Endothelial cell (in vitro differentiated cells): ENCODE measurements at regions not wholly inside any gene's neighbourhood (a gene's known extent, or its start where the extent isn't known, plus 50 kb on each side); places are given as distances from the start of the nearest gene placed in this dataset.

Source experiments
- DNase-seq: peaks from one replicate; pipeline ENCODE4 v3.0.0; 2021; ENCODE audit warnings: low spot score
- H3K27ac Mint-ChIP-seq: one replicate; pipeline ENCODE4 v1.8.0; 2021; ENCODE audit warnings: mixed read lengths, inconsistent platforms; ENCODE audit not compliant: unreplicated experiment
- H3K27me3 Mint-ChIP-seq: one replicate; pipeline ENCODE4 v1.8.0; 2021; ENCODE audit warnings: mild to moderate bottlenecking, moderate library complexity, mixed read lengths, inconsistent platforms; ENCODE audit not compliant: unreplicated experiment
- H3K36me3 Mint-ChIP-seq: one replicate; pipeline ENCODE4 v1.8.0; 2021; ENCODE audit warnings: mild to moderate bottlenecking, low read depth, mixed read lengths, inconsistent platforms; ENCODE audit not compliant: unreplicated experiment
- H3K4me1 Mint-ChIP-seq: one replicate; pipeline ENCODE4 v1.8.0; 2021; ENCODE audit warnings: mild to moderate bottlenecking, mixed read lengths, inconsistent platforms; ENCODE audit not compliant: unreplicated experiment
- H3K4me3 Mint-ChIP-seq: one replicate; pipeline ENCODE4 v1.8.0; 2021; ENCODE audit warnings: mild to moderate bottlenecking, mixed read lengths, inconsistent platforms; ENCODE audit not compliant: unreplicated experiment
- H3K9me3 Mint-ChIP-seq: one replicate; pipeline ENCODE4 v1.8.0; 2021; ENCODE audit warnings: mixed read lengths, inconsistent platforms; ENCODE audit not compliant: unreplicated experiment
- CTCF ChIP-seq: fragments of 200-600 bp; sonication (generic); IDR thresholded peaks from one replicate; pipeline ENCODE4 v1.5.0; 2021; ENCODE audit warnings: antibody characterized with exemption; ENCODE audit not compliant: unreplicated experiment

- no peak overlapping the region for H3K27ac Mint-ChIP-seq
- no peaks in the 10 kb centered on the region for H3K27me3 Mint-ChIP-seq
- H3K9me3 Mint-ChIP-seq: no peaks in the 10 kb centered on the region
- no peaks in the 10 kb centered on the region for H3K4me1 Mint-ChIP-seq
- TF ChIP-seq CTCF: no peak
- no peak for DNase-seq
- H3K36me3 Mint-ChIP-seq: no peaks in the 10 kb centered on the region
- H3K4me3 Mint-ChIP-seq: no peak overlapping the region
Observed at GRCh38 chr3:168705412-168705811, 609.7 kb upstream of the GOLIM4 start.

GRCh38 chr3:168696051-168696450, 600.3 kb upstream of the GOLIM4 start:
- no peak for DNase-seq
- Mint-ChIP-seq H3K36me3 (no peaks in the 10 kb centered on the region), H3K9me3 (no peaks in the 10 kb centered on the region), H3K4me3 (no peak overlapping the region), H3K4me1 (no peaks in the 10 kb centered on the region), H3K27me3 (no peaks in the 10 kb centered on the region), H3K27ac (no peak overlapping the region)
- TF ChIP-seq CTCF: no peak

- DNase-seq: no peak
- no peak overlapping the region for H3K4me3 Mint-ChIP-seq
- H3K9me3 Mint-ChIP-seq: no peaks in the 10 kb centered on the region
- peaks cover 2% of the 10 kb centered on the region for H3K27me3 Mint-ChIP-seq
- no peaks in the 10 kb centered on the region for H3K4me1 Mint-ChIP-seq
- H3K27ac Mint-ChIP-seq: no peak overlapping the region
- TF ChIP-seq CTCF: no peak
- no peaks in the 10 kb centered on the region for H3K36me3 Mint-ChIP-seq
Observed at GRCh38 chr3:168693870-168694269, 598.1 kb upstream of the GOLIM4 start.

- H3K9me3 Mint-ChIP-seq: no peaks in the 10 kb centered on the region
- peaks cover 2% of the 10 kb centered on the region for H3K27me3 Mint-ChIP-seq
- DNase-seq: no peak
- no peak for TF ChIP-seq CTCF
- no peaks in the 10 kb centered on the region for H3K4me1 Mint-ChIP-seq
- no peak overlapping the region for H3K4me3 Mint-ChIP-seq
- H3K36me3 Mint-ChIP-seq: no peaks in the 10 kb centered on the region
- H3K27ac Mint-ChIP-seq: no peak overlapping the region
Observed at GRCh38 chr3:168688267-168688666, 592.5 kb upstream of the GOLIM4 start.

GRCh38 chr3:168684519-168684918, 588.8 kb upstream of the GOLIM4 start:
- no peak overlapping the region for H3K4me3 Mint-ChIP-seq
- H3K27ac Mint-ChIP-seq: no peak overlapping the region

More at GRCh38 chr3:168684519-168684918, 588.8 kb upstream of the GOLIM4 start:
- TF ChIP-seq CTCF: no peak
- H3K27me3 Mint-ChIP-seq: no peaks in the 10 kb centered on the region
- no peaks in the 10 kb centered on the region for H3K36me3 Mint-ChIP-seq
- no peak for DNase-seq
- no peaks in the 10 kb centered on the region for H3K9me3 Mint-ChIP-seq
- H3K4me1 Mint-ChIP-seq: no peaks in the 10 kb centered on the region
